Testis (tissue), 2 donors: ENCODE measurements at regions not wholly inside any gene's neighbourhood (a gene's known extent, or its start where the extent isn't known, plus 50 kb on each side); places are given as distances from the start of the nearest gene placed in this dataset.

Source experiments
- CTCF ChIP-seq, 3 experiments: fragments of 450-650 bp in 2 of 3; fragments of 200-600 bp in 1 of 3; sonication (generic) in 1 of 3; IDR thresholded peaks; one replicate each; pipeline ENCODE4 v1.5.1; 2016 to 2019; ENCODE audit warnings: antibody characterized with exemption in 3 of 3, mild to moderate bottlenecking in 2 of 3, moderate library complexity in 1 of 3
- POLR2A ChIP-seq: fragments of 450-650 bp; IDR thresholded peaks from one replicate; pipeline ENCODE4 v1.6.1; 2017; ENCODE audit warnings: antibody characterized with exemption, mild to moderate bottlenecking, moderate library complexity

- TF ChIP-seq CTCF (IDR thresholded peaks at IDR 0.05) (no peak), POLR2A (no peak)
Measured at GRCh38 chr18:72372076-72372475, 172.1 kb downstream of the CBLN2 start.
